H1 (cell line): ENCODE measurements at regions not wholly inside any gene's neighbourhood (a gene's known extent, or its start where the extent isn't known, plus 50 kb on each side); places are given as distances from the start of the nearest gene placed in this dataset.
"Not testable (repeated sequence)": the region's sequence is repeated elsewhere in the genome, so short reads cannot be mapped to it uniquely, and the experiment has no call there.

Experiments used
- CTCF ChIA-PET: fragments of 300-600 bp; sonication (Branson Sonifier 250); formaldehyde crosslinking; loops from one replicate; lab custom pipeline; 2021; ENCODE audit not compliant: partially characterized antibody; lab: Charles Lee
- POLR2A ChIA-PET: fragments of 300-600 bp; sonication (Branson Sonifier 250); formaldehyde crosslinking; loops from one replicate; lab custom pipeline; 2021; ENCODE audit warnings: inconsistent platforms; ENCODE audit not compliant: partially characterized antibody; lab: Charles Lee
- DNase-seq, 2 experiments: peaks; one replicate each; pipeline versions ENCODE4 v3.0.0 to v3.0.0-alpha.2; 2010 to 2022; ENCODE audit warnings: low spot score in 2 of 2, low read depth in 1 of 2, mixed read lengths in 1 of 2
- FAIRE-seq: peaks from 2 replicates; lab custom pipeline; 2011; peaks lifted over from hg19 to GRCh38; lab: Jason Lieb, UNC
- H2AFZ ChIP-seq: 2 replicates; pipeline ENCODE4 v1.8.1; 2012; ENCODE audit warnings: low read length, inconsistent platforms
- H2AK5ac ChIP-seq: 2 replicates; pipeline ENCODE4 v1.6.1; 2013; ENCODE audit warnings: low read depth, low read length
- H2BK120ac ChIP-seq: replicated peaks from 2 replicates; pipeline ENCODE3; 2013; ENCODE audit warnings: low read depth, low read length, inconsistent platforms
- H2BK12ac ChIP-seq: 2 replicates; pipeline ENCODE4 v1.6.1; 2013; ENCODE audit warnings: low read depth, low read length
- H2BK15ac ChIP-seq: 2 replicates; pipeline ENCODE4 v1.6.1; 2013; ENCODE audit warnings: low read length
- H2BK20ac ChIP-seq: 2 replicates; pipeline ENCODE4 v1.6.1; 2013; ENCODE audit warnings: low read length
- H2BK5ac ChIP-seq: 2 replicates; pipeline ENCODE4 v1.6.1; 2013; ENCODE audit warnings: low read depth, low read length
- H3K14ac ChIP-seq: 2 replicates; pipeline ENCODE4 v1.6.1; 2013; ENCODE audit warnings: inconsistent platforms; ENCODE audit not compliant: insufficient read length
- H3K18ac ChIP-seq: 2 replicates; pipeline ENCODE4 v1.6.1; 2013; ENCODE audit warnings: low read length; ENCODE audit errors: extremely low read depth
- H3K23ac ChIP-seq: 2 replicates; pipeline ENCODE4 v1.6.1; 2013; ENCODE audit warnings: inconsistent platforms; ENCODE audit not compliant: insufficient read length
- H3K23me2 ChIP-seq: 2 replicates; pipeline ENCODE4 v1.6.1; 2013; ENCODE audit warnings: low read depth, low read length
- H3K27ac ChIP-seq: 2 replicates; pipeline ENCODE4 v1.6.1; 2011; ENCODE audit warnings: low read depth, low read length, inconsistent platforms
- H3K27me3 ChIP-seq, 4 experiments: replicated peaks in 1 of 4; 1 replicate in 1 of 4; 2 replicates in 3 of 4; pipeline versions ENCODE4 v1.6.1 to v1.8.1; 2011 to 2013; ENCODE audit warnings: low read length in 3 of 4, mild to moderate bottlenecking in 3 of 4, inconsistent platforms in 2 of 4, mixed read lengths in 2 of 4, moderate library complexity in 1 of 4; ENCODE audit not compliant: control insufficient read depth in 3 of 4, insufficient read depth in 3 of 4; ENCODE audit errors: extremely low read depth in 1 of 4
- H3K36me3 ChIP-seq, 4 experiments: 2 replicates each; pipeline versions ENCODE4 v1.6.1 to v1.8.1; 2011 to 2013; ENCODE audit warnings: mild to moderate bottlenecking in 4 of 4, low read length in 3 of 4, moderate library complexity in 2 of 4, control low read depth in 1 of 4, inconsistent platforms in 1 of 4; ENCODE audit not compliant: insufficient read depth in 4 of 4, control insufficient read depth in 2 of 4
- H3K4ac ChIP-seq: replicated peaks from 2 replicates; pipeline ENCODE3; 2013; ENCODE audit warnings: low read length, low read depth, mixed read lengths, inconsistent platforms; ENCODE audit not compliant: insufficient read length
- H3K4me1 ChIP-seq, 4 experiments: replicated peaks in 1 of 4; 1 replicate in 1 of 4; 2 replicates in 3 of 4; pipeline versions ENCODE4 v1.6.1 to v1.8.1; 2011 to 2013; ENCODE audit warnings: low read length in 3 of 4, inconsistent platforms in 2 of 4, mixed read lengths in 1 of 4; ENCODE audit not compliant: insufficient read depth in 4 of 4, control insufficient read depth in 3 of 4
- H3K4me2 ChIP-seq, 2 experiments: 2 replicates each; pipeline versions ENCODE4 v1.6.1 to v1.8.1; 2011 to 2013; ENCODE audit warnings: low read depth in 2 of 2, low read length in 2 of 2, control low read depth in 1 of 2, inconsistent platforms in 1 of 2, mild to moderate bottlenecking in 1 of 2; ENCODE audit not compliant: insufficient read depth in 1 of 2
- H3K4me3 ChIP-seq, 4 experiments: fragments of 200-600, 300-600 bp in 1 of 4; sonication (generic), shearing (Covaris generic), sonication (Bioruptor Twin) in 1 of 4; 2 replicates each; pipeline versions ENCODE4 v1.5.1 to v1.8.1; 2011 to 2016; ENCODE audit warnings: low read length in 4 of 4, low read depth in 3 of 4, control low read depth in 2 of 4, inconsistent platforms in 2 of 4, mild to moderate bottlenecking in 2 of 4, mixed read lengths in 1 of 4, moderate library complexity in 1 of 4; ENCODE audit not compliant: insufficient read depth in 2 of 4; ENCODE audit errors: extremely low read depth in 1 of 4
- H3K56ac ChIP-seq: replicated peaks from 2 replicates; pipeline ENCODE3; 2013; ENCODE audit warnings: low read depth, mild to moderate bottlenecking, mixed read lengths, low read length, inconsistent platforms; ENCODE audit not compliant: insufficient read length
- H3K79me1 ChIP-seq: 2 replicates; pipeline ENCODE4 v1.6.1; 2013; ENCODE audit warnings: low read depth, low read length, control low read depth
- H3K79me2 ChIP-seq, 2 experiments: 2 replicates each; pipeline versions ENCODE4 v1.6.1 to v1.8.1; 2012 to 2013; ENCODE audit warnings: low read length in 2 of 2, mild to moderate bottlenecking in 2 of 2, inconsistent platforms in 1 of 2; ENCODE audit not compliant: insufficient read depth in 2 of 2, control insufficient read depth in 1 of 2
- H3K9ac ChIP-seq, 4 experiments: replicated peaks in 1 of 4; 1 replicate in 1 of 4; 2 replicates in 3 of 4; pipeline versions ENCODE4 v1.6.1 to v1.8.1; 2011 to 2013; ENCODE audit warnings: low read depth in 3 of 4, low read length in 3 of 4, control low read depth in 2 of 4, mild to moderate bottlenecking in 2 of 4, moderate library complexity in 2 of 4, inconsistent platforms in 1 of 4; ENCODE audit errors: extremely low read depth in 1 of 4
- H3K9me3 ChIP-seq, 2 experiments: 2 replicates each; pipeline versions ENCODE4 v1.6.1 to v1.8.1; 2012 to 2013; ENCODE audit warnings: mild to moderate bottlenecking in 2 of 2, moderate library complexity in 2 of 2, control low read depth in 1 of 2, inconsistent platforms in 1 of 2, low read depth in 1 of 2, low read length in 1 of 2, mixed read lengths in 1 of 2; ENCODE audit not compliant: insufficient read depth in 2 of 2
- H4K20me1 ChIP-seq, 2 experiments: replicated peaks in 1 of 2; 2 replicates each; pipeline versions ENCODE3 to v1.8.1; 2011 to 2013; ENCODE audit warnings: inconsistent platforms in 2 of 2, low read length in 2 of 2, mild to moderate bottlenecking in 1 of 2; ENCODE audit not compliant: insufficient read depth in 2 of 2, control insufficient read depth in 1 of 2
- H4K5ac ChIP-seq: 2 replicates; pipeline ENCODE4 v1.6.1; 2013; ENCODE audit warnings: low read length, low read depth, mixed read lengths, inconsistent platforms; ENCODE audit not compliant: insufficient read length
- H4K8ac ChIP-seq: 2 replicates; pipeline ENCODE4 v1.8.0; 2013; ENCODE audit warnings: mild to moderate bottlenecking, moderate library complexity, low read length, inconsistent platforms; ENCODE audit not compliant: insufficient read depth; ENCODE audit errors: extremely low read depth
- H4K91ac ChIP-seq: replicated peaks from 2 replicates; pipeline ENCODE3; 2013; ENCODE audit warnings: low read length, mixed read lengths, inconsistent platforms; ENCODE audit not compliant: insufficient read length
- WGBS, 2 experiments: shearing (Covaris generic) in 1 of 2; methylation state at CpG; one replicate each; pipeline versions ENCODE4 v1.1.6 to v1.1.7; 2013 to 2015; ENCODE audit warnings: low lambda C conversion rate in 2 of 2, mixed read lengths in 2 of 2, inconsistent platforms in 1 of 2, low coverage in 1 of 2, missing lambda C conversion rate in 1 of 2; ENCODE audit not compliant: insufficient replicate concordance in 2 of 2, insufficient coverage in 1 of 2, insufficient read length in 1 of 2; ENCODE audit errors: extremely low coverage in 1 of 2, missing lambda C conversion rate in 1 of 2; 5-methylcytosine and 5-hydroxymethylcytosine counted together

GRCh38 chr2:83339942-83340341, 1119.1 kb downstream of the SUCLG1 start:
- H2AK5ac ChIP-seq, H3K9ac ChIP-seq, H3K18ac ChIP-seq, H3K56ac ChIP-seq, H2BK20ac ChIP-seq, DNase-seq, H3K27ac ChIP-seq, H4K5ac ChIP-seq, H3K23ac ChIP-seq, H4K91ac ChIP-seq, H3K27me3 ChIP-seq, CTCF ChIA-PET, H2BK15ac ChIP-seq, POLR2A ChIA-PET, H2AFZ ChIP-seq, H3K14ac ChIP-seq, H3K4me1 ChIP-seq, H3K36me3 ChIP-seq, H4K20me1 ChIP-seq, H3K9me3 ChIP-seq, H2BK5ac ChIP-seq, H3K79me2 ChIP-seq, H2BK12ac ChIP-seq, H3K23me2 ChIP-seq, H3K4me3 ChIP-seq, H2BK120ac ChIP-seq, H4K8ac ChIP-seq, H3K4ac ChIP-seq, H3K4me2 ChIP-seq, FAIRE-seq, H3K79me1 ChIP-seq: not testable (repeated sequence)
- 93% methylated on average over 5 of the region's 5 CpGs; no CpG with 5 or more reads in 1 of the 2 experiments for WGBS, 2 experiments
